ENCODE measurements at regions not wholly inside any gene's neighbourhood (a gene's known extent, or its start where the extent isn't known, plus 50 kb on each side); places are given as distances from the start of the nearest gene placed in this dataset.

DNA sequence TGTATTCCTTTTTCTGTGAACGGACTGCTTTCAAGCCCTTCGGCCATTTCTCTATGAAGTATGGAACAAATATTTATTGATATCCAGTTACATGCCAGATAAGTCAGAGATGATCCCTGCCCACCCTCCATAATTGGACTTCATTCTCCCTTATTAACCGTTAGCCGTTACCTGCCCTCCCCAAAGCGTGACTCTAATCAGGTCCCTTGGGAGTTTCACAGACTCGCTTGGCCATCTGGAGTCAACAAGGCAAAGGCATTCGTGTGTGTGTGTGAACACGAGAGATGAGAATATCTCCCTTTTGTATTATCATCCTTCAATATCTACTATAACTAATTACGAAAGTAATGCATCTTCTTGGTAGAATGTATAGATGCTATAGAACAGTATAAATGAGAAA, 314.5 kb downstream of the TLE3 start:
- no peak overlapping the region for H3K4me3 Mint-ChIP-seq

DNA sequence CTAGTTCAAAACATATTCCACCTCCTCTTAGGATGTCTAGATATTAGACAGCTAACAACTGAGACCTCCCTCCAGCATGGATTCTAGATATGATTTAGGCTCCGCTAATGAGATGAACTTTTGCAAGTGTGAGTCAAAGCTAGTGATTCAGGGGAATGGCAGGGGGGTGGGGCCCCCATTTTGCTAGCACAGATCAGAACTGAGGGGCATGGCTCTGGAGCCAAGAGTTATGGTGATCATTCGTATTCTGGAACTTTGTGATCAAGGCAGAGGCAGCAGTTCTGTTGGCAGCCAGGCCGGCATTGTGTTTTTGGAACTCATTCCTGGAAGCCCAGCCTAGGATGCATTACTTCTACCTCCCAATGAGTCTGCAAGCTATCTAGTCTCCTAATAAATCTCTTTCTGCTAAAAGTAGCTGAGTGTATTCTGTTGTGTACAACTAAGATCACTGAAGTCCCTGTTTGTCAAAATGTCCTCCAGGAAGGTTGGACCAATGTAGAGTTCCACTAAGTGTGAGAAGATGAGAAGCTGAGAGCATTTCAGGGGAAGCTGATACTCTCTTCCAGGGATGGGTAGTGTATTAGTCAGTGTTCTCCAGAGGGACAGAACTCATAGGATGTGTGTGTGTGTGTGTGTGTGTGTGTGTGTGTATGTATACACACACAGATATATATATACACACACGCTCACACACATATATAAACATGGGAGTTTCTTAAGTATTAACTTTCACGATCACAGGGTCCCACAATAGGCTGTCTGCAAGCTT, 312.7 kb downstream of the TLE3 start:
- no peaks in the 10 kb centered on the region for H3K36me3 Mint-ChIP-seq
- peaks cover 1% of the 10 kb centered on the region for H3K4me1 Mint-ChIP-seq
- H3K4me3 Mint-ChIP-seq, result no peak overlapping the region
- no peak overlapping the region for H3K27ac Mint-ChIP-seq
- H3K27me3 Mint-ChIP-seq, result peaks cover 24% of the 10 kb centered on the region
- CTCF ChIA-PET, result no interaction called here
- ATAC-seq, result no peak
- DNase-seq, result no peak
- H3K9me3 Mint-ChIP-seq (ENCODE audit: low read depth), result no peaks in the 10 kb centered on the region

More for the DNA sequence above, 314.5 kb downstream of the TLE3 start:
- peaks cover 25% of the 10 kb centered on the region for H3K27me3 Mint-ChIP-seq
- ATAC-seq, result no peak
- CTCF ChIA-PET, result no interaction called here
- no peaks in the 10 kb centered on the region for H3K9me3 Mint-ChIP-seq (ENCODE audit: low read depth)
- no peak for DNase-seq
- H3K4me1 Mint-ChIP-seq, result peaks cover 1% of the 10 kb centered on the region
- no peak overlapping the region for H3K27ac Mint-ChIP-seq
- no peaks in the 10 kb centered on the region for H3K36me3 Mint-ChIP-seq

DNA sequence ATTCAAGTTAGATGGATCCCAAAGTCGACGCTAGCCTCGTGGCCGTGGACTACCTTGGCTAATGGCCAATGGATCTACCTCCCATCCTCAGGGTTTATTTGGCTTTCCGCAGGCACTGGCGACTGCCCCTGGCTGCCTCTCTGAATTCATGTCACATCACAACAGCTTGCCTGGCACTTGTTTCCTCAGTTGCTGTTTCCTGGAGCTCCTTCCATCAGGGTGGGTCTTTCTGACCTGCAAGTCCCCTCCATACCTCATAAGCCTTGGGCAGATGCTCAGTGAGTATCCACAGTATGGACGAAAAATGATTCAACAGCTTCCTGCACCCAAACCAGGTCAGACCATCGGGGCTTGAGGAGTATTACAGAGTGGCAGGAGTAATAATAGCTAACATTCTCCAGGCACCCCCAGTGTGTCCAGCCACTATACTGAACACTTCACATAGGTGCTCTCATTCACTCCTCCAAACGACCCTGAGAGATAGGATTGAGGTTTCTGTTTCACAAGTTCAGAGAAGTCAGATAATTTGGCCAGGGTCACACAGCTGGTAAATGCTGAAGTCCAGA, 311.5 kb downstream of the TLE3 start:
- H3K27me3 Mint-ChIP-seq, result peaks cover 24% of the 10 kb centered on the region
- H3K36me3 Mint-ChIP-seq, result no peaks in the 10 kb centered on the region
- H3K4me3 Mint-ChIP-seq, result no peak overlapping the region
- H3K4me1 Mint-ChIP-seq, result peaks cover 1% of the 10 kb centered on the region
- ATAC-seq (no peak), DNase-seq (no peak)
- CTCF ChIA-PET, result interaction anchor here (1.1 kb wide), 1 partner anchor 31 kb away, joined by 3 read pairs; no protein-coding TSS in a partner anchor
- H3K9me3 Mint-ChIP-seq (ENCODE audit: low read depth), result no peaks in the 10 kb centered on the region
- no peak overlapping the region for H3K27ac Mint-ChIP-seq

DNA sequence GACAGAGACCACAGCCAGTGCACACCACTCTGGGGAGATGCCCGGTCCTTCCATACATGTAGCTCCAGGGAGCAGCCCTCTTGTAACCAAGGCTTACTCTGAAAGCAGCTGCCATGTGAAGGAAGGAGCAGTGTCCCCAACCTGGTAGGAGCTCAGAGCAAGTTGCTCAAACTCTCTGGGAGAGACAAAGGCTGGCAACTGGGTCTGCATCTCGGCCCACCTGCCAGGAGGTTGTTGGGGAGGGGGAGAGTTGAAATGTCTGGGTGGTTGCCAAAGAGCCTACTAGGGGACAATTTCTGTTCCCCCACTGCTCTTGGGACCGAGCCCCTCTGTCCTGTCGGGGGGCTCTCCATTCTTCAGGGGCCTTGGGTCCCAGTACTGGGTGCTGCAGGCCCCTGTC, 309.9 kb downstream of the TLE3 start:
- ATAC-seq (no peak), DNase-seq (no peak)
- H3K27me3 Mint-ChIP-seq, result peaks cover 16% of the 10 kb centered on the region
- no peaks in the 10 kb centered on the region for H3K36me3 Mint-ChIP-seq
- H3K27ac Mint-ChIP-seq, result no peak overlapping the region
- CTCF ChIA-PET, result no interaction called here
- H3K9me3 Mint-ChIP-seq (ENCODE audit: low read depth), result no peaks in the 10 kb centered on the region
- no peaks in the 10 kb centered on the region for H3K4me1 Mint-ChIP-seq
- H3K4me3 Mint-ChIP-seq, result no peak overlapping the region

DNA sequence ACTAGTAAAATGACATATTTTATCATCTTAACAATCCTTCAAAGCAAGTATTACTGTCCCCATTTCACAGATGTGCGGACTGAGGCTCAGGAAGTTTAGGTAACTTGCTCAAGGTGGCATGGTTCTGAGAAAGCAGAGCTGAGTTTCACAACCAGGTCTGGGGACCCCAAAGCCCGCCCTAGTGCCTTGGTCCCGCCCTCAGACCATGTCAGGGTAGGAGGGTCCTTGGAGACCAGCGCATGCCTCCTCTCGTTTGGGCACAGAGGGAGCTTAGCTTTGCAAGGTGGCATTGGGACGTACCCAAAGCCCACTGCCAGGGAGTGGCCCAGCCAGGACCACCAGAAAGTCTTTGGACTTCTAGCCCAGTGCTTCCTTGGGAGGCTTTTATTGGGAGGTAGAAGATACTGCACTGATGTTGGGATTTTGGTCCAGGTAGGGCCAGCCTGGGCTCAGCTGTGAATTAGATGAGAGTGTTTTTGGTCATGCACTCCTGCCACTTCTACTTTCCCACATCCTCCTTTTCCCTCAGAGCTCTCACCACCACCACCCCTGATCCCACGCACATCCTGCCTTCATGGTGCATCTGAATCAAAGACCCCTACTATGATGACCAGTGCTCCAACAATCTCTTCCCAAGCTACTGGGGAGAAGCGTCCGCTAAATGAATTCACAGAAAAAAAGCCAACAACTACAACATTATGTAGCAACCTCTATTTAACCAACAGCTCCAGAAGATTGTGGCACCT, 307.9 kb downstream of the TLE3 start:
- no peaks in the 10 kb centered on the region for H3K9me3 Mint-ChIP-seq (ENCODE audit: low read depth)
- CTCF ChIA-PET, result no interaction called here
- DNase-seq (no peak), ATAC-seq (no peak)
- H3K27me3 Mint-ChIP-seq, result peaks cover 10% of the 10 kb centered on the region
- H3K4me3 Mint-ChIP-seq, result no peak overlapping the region
- no peaks in the 10 kb centered on the region for H3K4me1 Mint-ChIP-seq
- H3K36me3 Mint-ChIP-seq, result no peaks in the 10 kb centered on the region
- H3K27ac Mint-ChIP-seq, result no peak overlapping the region

DNA sequence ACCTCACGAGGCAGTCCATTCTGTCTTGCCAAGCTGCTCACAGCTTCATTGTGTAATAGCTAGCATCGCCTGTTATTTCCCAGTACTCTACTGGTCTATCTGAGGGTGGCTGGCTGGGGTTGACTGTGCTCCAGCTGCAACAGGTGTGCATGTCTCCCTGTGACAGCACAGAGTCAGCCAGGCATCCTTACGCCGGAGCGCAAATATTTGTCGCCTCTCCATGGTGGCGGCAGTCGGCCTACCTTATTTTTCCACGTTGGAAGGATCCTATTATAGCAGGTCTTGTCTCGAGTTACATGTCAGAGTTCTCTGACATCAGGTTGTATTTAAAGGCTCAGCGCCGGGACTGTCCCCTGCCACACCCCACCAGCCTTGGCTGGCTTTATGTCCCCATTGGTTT, 307.1 kb downstream of the TLE3 start:
- CTCF ChIA-PET, result no interaction called here
- no peak overlapping the region for H3K4me3 Mint-ChIP-seq
- H3K36me3 Mint-ChIP-seq, result no peaks in the 10 kb centered on the region
- ATAC-seq (no peak), DNase-seq (no peak)
- H3K27me3 Mint-ChIP-seq, result peaks cover 8% of the 10 kb centered on the region
- H3K9me3 Mint-ChIP-seq (ENCODE audit: low read depth), result no peaks in the 10 kb centered on the region
- H3K4me1 Mint-ChIP-seq, result no peaks in the 10 kb centered on the region
- H3K27ac Mint-ChIP-seq, result no peak overlapping the region

DNA sequence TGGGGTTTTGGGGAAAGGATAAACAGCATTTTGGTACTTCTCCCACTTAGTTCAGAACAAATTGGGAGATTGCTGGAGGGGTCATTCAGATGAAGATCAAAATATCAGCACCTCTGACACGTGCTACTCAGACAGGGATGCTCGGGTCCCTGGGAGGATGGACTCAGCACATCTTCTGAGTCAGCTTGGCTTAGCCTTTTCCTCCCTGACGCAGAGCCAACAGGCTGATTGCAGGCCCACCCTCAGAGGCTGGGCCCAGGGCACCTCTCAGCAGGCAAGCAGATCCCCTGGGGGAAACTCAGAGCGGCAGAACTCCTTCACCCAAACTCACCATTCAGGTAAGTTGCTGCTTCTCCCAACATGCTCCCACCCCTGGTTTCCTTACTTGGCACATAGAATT, 304.9 kb downstream of the TLE3 start:
- Mint-ChIP-seq H3K4me1 (no peaks in the 10 kb centered on the region), H3K27me3 (peaks cover 8% of the 10 kb centered on the region), H3K4me3 (no peak overlapping the region), H3K9me3 (ENCODE audit: low read depth) (no peaks in the 10 kb centered on the region), H3K36me3 (no peaks in the 10 kb centered on the region), H3K27ac (no peak overlapping the region)
- CTCF ChIA-PET, result no interaction called here
- no peak for ATAC-seq
- DNase-seq, result no peak

DNA sequence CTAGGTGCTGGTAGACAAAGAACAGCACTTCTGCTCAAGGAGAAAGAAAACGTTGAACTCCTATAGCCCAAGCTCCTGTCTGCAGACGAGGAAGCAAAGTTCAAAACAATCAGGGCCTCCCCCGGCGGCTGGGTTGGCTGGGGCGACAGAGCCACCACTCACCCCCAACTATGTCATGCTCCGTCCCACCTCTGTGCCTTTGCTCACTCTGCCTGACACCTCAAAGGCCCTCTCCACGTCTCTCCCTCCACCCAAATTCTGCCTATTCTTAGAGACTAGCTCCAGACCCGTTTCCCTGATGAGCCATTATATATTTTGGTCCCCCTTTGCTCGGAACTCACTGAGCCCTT, 304.3 kb downstream of the TLE3 start:
- no peak overlapping the region for H3K27ac Mint-ChIP-seq
- ATAC-seq, result no peak
- no peak overlapping the region for H3K4me3 Mint-ChIP-seq
- H3K27me3 Mint-ChIP-seq, result peaks cover 8% of the 10 kb centered on the region
- H3K9me3 Mint-ChIP-seq (ENCODE audit: low read depth), result no peaks in the 10 kb centered on the region
- H3K4me1 Mint-ChIP-seq, result no peaks in the 10 kb centered on the region
- DNase-seq, result no peak
- no peaks in the 10 kb centered on the region for H3K36me3 Mint-ChIP-seq
- CTCF ChIA-PET, result no interaction called here

DNA sequence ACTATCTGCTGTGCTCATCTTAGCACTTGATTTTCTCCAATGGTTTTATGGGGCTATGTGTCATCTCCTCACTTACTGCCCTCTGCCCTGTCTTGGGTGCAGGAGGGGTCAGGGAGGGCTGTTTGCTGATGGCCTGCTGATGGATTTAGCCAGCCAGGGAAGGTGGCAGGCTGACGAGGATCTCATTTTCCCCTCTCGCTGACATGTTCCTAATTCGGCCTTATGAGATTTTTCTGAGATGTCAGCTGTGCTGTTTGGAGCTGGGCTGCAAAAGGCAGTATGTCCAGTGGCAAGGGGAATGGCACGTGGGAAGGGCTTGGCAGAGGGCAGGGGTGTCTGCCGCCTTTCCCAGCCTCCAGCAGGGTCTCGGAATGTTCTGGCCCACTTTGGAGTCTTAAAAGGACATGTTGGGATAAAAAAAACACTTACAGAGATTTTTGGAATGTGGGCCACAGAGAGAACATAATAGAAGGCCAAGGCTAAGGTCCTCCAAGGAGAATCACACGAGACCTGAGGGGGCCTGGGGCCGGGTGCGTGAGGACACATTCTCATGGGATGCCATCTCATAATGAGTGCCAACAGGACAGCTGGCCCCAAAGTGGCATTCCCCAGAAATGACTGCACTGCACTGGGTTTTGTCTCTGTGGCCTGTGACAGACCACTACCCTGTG, 303.8 kb downstream of the TLE3 start:
- Mint-ChIP-seq H3K36me3 (no peaks in the 10 kb centered on the region), H3K9me3 (ENCODE audit: low read depth) (no peaks in the 10 kb centered on the region), H3K27ac (no peak overlapping the region), H3K4me3 (no peak overlapping the region), H3K4me1 (no peaks in the 10 kb centered on the region), H3K27me3 (peaks cover 8% of the 10 kb centered on the region)
- no peak for ATAC-seq
- DNase-seq, result no peak
- CTCF ChIA-PET, result interaction anchor here (0.6 kb wide), 1 partner anchor 1169 kb away, joined by 3 read pairs; no protein-coding TSS in a partner anchor

DNA sequence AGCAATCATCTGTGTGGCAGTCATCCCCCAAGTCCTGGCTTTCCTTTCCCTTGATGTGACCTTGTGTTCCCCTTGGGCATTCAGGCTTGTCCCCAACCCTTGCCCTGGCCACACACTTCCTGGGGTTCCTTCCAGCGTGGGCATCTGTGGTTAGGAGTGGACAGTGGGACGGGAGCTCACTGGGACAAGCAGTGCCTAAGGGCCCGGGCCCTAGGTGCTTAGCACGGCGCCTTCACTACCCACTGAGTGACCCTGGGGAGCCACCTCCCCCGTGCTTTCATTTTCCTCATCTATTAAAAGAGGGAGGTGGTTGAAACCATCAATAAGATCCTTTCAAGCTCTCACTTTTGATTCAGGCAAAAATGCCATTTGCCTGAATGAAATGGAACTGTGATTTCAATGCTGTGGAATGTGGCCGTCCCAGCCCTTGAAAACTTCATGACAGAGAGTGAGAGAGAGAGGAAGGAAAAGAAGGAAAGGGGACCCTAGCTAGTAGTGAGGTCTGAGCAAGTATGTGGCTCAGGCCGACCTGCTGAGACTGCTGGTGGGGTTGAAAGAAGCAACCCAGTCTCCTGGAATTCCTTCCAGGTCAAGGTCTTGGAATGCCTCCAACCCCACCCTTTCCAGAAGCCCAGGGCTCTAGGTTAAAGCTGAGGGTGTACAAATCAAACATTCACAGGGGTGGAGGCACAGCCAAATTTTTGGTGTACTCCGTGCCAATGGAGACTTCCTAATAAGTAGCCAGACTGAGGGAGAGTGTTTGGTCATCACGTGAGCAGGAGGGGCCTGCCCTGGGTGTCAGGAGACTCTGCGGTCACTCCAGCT, 302.9 kb downstream of the TLE3 start:
- ATAC-seq, result no peak
- no peak overlapping the region for H3K27ac Mint-ChIP-seq
- no peaks in the 10 kb centered on the region for H3K9me3 Mint-ChIP-seq (ENCODE audit: low read depth)
- peaks cover 4% of the 10 kb centered on the region for H3K27me3 Mint-ChIP-seq
- no peaks in the 10 kb centered on the region for H3K36me3 Mint-ChIP-seq
- no peaks in the 10 kb centered on the region for H3K4me1 Mint-ChIP-seq
- no peak overlapping the region for H3K4me3 Mint-ChIP-seq
- DNase-seq, result no peak
- CTCF ChIA-PET, result no interaction called here

DNA sequence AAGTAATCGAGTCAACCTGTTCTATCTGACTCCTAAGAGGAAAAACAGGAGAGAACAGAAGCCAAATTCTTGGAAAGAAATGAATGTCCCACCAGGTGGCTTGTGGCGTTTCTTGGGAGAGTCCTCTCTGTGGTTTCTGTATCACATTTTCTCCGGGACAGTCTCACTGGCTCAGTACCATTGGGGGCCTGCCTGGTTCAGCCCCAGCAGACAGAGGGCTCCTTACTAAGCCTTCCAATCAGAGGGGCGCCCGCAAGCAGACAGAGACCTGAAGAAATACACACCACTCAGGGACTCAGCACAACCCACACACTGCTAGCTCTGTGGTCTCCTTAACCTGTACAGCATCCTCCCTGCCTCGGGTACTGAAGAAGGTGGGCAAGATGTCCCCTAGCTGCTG, 302.1 kb downstream of the TLE3 start:
- no peaks in the 10 kb centered on the region for H3K9me3 Mint-ChIP-seq (ENCODE audit: low read depth)
- ATAC-seq (no peak), DNase-seq (no peak)
- H3K4me1 Mint-ChIP-seq, result no peaks in the 10 kb centered on the region
- no peak overlapping the region for H3K4me3 Mint-ChIP-seq
- CTCF ChIA-PET, result no interaction called here
- H3K27me3 Mint-ChIP-seq, result peaks cover 4% of the 10 kb centered on the region
- no peaks in the 10 kb centered on the region for H3K36me3 Mint-ChIP-seq
- no peak overlapping the region for H3K27ac Mint-ChIP-seq

DNA sequence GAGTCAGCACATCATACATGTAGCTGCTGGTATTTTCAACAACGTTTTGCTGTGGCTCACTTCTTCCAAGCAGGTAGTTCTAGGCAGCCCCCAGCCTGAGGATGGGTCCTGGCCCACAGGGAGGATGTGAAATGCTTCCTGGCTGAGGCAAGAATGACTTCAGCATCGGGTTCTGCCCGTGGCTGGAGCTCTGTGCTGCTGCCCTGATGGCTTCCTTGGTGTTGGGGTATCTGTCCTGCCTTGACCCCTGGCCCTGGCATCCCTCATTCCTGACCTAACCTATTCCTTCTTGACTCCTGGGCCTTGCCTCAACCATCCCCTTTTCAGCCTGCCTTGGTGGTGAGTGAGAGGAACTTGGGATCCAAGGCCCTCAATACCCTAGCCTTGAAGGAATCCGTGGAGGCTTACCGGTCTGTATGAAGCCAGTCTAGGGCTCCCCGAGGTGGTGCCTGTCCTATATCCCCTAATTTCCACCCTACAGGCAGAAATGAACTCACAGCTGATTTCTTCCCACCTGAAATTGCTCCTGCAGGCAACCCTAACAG, 300.6 kb downstream of the TLE3 start:
- Mint-ChIP-seq H3K4me3 (no peak overlapping the region), H3K4me1 (no peaks in the 10 kb centered on the region), H3K27me3 (peaks cover 9% of the 10 kb centered on the region), H3K27ac (no peak overlapping the region), H3K9me3 (ENCODE audit: low read depth) (no peaks in the 10 kb centered on the region), H3K36me3 (no peaks in the 10 kb centered on the region)
- CTCF ChIA-PET, result no interaction called here
- ATAC-seq (no peak), DNase-seq (no peak)

DNA sequence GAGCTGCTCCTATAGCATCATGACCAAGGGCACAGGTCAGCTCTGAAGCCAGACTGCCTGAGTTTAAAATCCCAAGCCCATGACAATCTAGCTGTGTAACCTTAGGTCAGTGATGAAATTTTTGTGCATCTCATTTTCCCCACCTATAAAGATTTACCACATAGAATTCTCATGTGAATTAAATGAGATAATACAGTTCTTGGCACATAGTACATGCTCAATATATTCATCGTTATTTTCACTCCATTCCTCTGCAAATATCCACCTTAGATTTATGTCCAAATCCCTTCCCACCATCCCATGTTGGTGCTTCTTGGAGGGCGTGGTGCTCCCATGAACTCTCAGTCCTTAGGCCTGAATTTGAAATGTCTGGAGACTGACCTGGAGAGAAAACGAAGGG, 300.1 kb downstream of the TLE3 start:
- Mint-ChIP-seq H3K27ac (no peak overlapping the region), H3K27me3 (peaks cover 8% of the 10 kb centered on the region), H3K36me3 (no peaks in the 10 kb centered on the region), H3K9me3 (ENCODE audit: low read depth) (no peaks in the 10 kb centered on the region), H3K4me1 (no peaks in the 10 kb centered on the region), H3K4me3 (no peak overlapping the region)
- CTCF ChIA-PET, result no interaction called here
- no peak for DNase-seq
- ATAC-seq, result no peak

Data from activated CD8-positive, alpha-beta memory T cell treated with anti-CD3 and anti-CD28 coated beads, Interleukin-2, amount 10 ng/mL, durations not matched to agents 7 days and 5 days (primary cell).